Esophagus muscularis mucosa (tissue), 4 donors: ENCODE measurements at regions not wholly inside any gene's neighbourhood (a gene's known extent, or its start where the extent isn't known, plus 50 kb on each side); places are given as distances from the start of the nearest gene placed in this dataset.

Experiments used
- CTCF ChIP-seq, 3 experiments: fragments of 200-600 bp in 2 of 3; fragments of 450-650 bp in 1 of 3; sonication (generic) in 2 of 3; IDR thresholded peaks; one replicate each; pipeline ENCODE4 v1.5.1; 2017 to 2019; ENCODE audit warnings: antibody characterized with exemption in 3 of 3, mild to moderate bottlenecking in 2 of 3, moderate library complexity in 1 of 3
- EP300 ChIP-seq: sonication (generic); formaldehyde crosslinking; IDR thresholded peaks from one replicate; pipeline ENCODE4 v1.6.1; 2017; ENCODE audit warnings: antibody characterized with exemption
- POLR2A ChIP-seq: fragments of 450-650 bp; IDR thresholded peaks from one replicate; pipeline ENCODE4 v1.6.1; 2017; ENCODE audit warnings: antibody characterized with exemption, moderate library complexity, mild to moderate bottlenecking, low read depth
- POLR2AphosphoS5 ChIP-seq, 2 donors: sonication (generic); formaldehyde crosslinking; IDR thresholded peaks; one replicate each; pipeline ENCODE4 v1.6.1; 2017; ENCODE audit warnings: antibody characterized with exemption in 2 of 2

DNA sequence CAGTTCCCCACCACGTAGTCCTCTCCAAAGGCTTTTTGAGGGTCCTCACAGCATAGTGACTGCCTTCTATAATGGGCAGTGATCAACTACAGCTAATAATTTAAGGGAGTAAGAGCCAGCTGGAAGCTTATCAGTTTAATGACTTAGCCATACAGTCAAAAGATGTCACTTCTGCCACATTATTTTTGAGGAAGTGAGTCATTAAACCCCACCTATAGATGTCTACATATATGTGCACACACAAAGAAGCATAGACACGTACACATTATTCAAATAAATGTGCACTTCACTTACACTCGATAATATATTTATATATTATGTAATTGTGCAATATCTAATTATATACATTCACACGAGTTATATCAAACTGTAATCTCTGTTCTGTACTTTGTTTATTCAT, 1704.7 kb downstream of the KCNT2 start:
- TF ChIP-seq CTCF (IDR thresholded peaks at IDR 0.05) (no peak), POLR2A (no peak), POLR2AphosphoS5 (IDR thresholded peaks at IDR 0.05) (no peak), EP300 (no peak)
